PFSK-1 (cell line): ENCODE measurements at regions not wholly inside any gene's neighbourhood (a gene's known extent, or its start where the extent isn't known, plus 50 kb on each side); places are given as distances from the start of the nearest gene placed in this dataset.

Experiments
- FOXP2 ChIP-seq: optimal IDR thresholded peaks from 2 replicates; pipeline ENCODE3; 2011; ENCODE audit warnings: borderline replicate concordance, control low read depth, inconsistent platforms; ENCODE audit not compliant: insufficient read depth; ENCODE audit errors: extremely low read length, extremely low read depth
- POLR2AphosphoS5 ChIP-seq: IDR thresholded peaks from 2 replicates; pipeline ENCODE4 v1.6.1; 2012; ENCODE audit warnings: low read depth, mild to moderate bottlenecking, control low read depth, low read length, moderate library complexity
- SIN3A ChIP-seq: IDR thresholded peaks from 2 replicates; pipeline ENCODE4 v1.6.1; 2012; ENCODE audit warnings: mild to moderate bottlenecking, low read length, moderate library complexity, borderline replicate concordance; ENCODE audit not compliant: insufficient read depth
- TAF1 ChIP-seq: IDR thresholded peaks from 2 replicates; pipeline ENCODE4 v1.6.1; 2012; ENCODE audit warnings: low read length, control low read depth, borderline replicate concordance; ENCODE audit not compliant: insufficient read depth
- TF ChIP-seq, protein P1 (sequence below), 2 experiments: IDR thresholded peaks; 2 replicates each; pipeline versions ENCODE4 v1.6.1 to v1.8.0; 2011 to 2012; ENCODE audit warnings: low read depth in 2 of 2, low read length in 2 of 2, control low read depth in 1 of 2, inconsistent platforms in 1 of 2, mild to moderate bottlenecking in 1 of 2, moderate library complexity in 1 of 2; ENCODE audit not compliant: insufficient read depth in 1 of 2

- TF ChIP-seq POLR2AphosphoS5 (no peak), SIN3A (no peak), TAF1 (no peak), FOXP2 (no peak)
- TF ChIP-seq, protein P1, sequence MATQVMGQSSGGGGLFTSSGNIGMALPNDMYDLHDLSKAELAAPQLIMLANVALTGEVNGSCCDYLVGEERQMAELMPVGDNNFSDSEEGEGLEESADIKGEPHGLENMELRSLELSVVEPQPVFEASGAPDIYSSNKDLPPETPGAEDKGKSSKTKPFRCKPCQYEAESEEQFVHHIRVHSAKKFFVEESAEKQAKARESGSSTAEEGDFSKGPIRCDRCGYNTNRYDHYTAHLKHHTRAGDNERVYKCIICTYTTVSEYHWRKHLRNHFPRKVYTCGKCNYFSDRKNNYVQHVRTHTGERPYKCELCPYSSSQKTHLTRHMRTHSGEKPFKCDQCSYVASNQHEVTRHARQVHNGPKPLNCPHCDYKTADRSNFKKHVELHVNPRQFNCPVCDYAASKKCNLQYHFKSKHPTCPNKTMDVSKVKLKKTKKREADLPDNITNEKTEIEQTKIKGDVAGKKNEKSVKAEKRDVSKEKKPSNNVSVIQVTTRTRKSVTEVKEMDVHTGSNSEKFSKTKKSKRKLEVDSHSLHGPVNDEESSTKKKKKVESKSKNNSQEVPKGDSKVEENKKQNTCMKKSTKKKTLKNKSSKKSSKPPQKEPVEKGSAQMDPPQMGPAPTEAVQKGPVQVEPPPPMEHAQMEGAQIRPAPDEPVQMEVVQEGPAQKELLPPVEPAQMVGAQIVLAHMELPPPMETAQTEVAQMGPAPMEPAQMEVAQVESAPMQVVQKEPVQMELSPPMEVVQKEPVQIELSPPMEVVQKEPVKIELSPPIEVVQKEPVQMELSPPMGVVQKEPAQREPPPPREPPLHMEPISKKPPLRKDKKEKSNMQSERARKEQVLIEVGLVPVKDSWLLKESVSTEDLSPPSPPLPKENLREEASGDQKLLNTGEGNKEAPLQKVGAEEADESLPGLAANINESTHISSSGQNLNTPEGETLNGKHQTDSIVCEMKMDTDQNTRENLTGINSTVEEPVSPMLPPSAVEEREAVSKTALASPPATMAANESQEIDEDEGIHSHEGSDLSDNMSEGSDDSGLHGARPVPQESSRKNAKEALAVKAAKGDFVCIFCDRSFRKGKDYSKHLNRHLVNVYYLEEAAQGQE (IDR thresholded peaks at IDR 0.05; ENCODE audit: insufficient read depth in 1 of 2, low read depth in 2 of 2, low read length in 2 of 2), result no peak
Measured at GRCh38 chr16:9184354-9184690, 92.9 kb downstream of the HAPSTR1 start.
